GM19467 (cell line): ENCODE measurements at regions not wholly inside any gene's neighbourhood (a gene's known extent, or its start where the extent isn't known, plus 50 kb on each side); places are given as distances from the start of the nearest gene placed in this dataset.
"Not testable (repeated sequence)": the region's sequence is repeated elsewhere in the genome, so short reads cannot be mapped to it uniquely, and the experiment has no call there.

Source experiments
- ATAC-seq: cut with Tn5 transposase; IDR thresholded peaks from one replicate; pipeline ENCODE4 v1.9.1; 2021; ENCODE audit warnings: mild to moderate bottlenecking, moderate library complexity; ENCODE audit not compliant: unreplicated experiment

GRCh38 chr20:47980336-47981177 lies 195.3 kb upstream of the SULF2 start:
- no peak for ATAC-seq

GRCh38 chr20:47979361-47980095 lies 194.2 kb upstream of the SULF2 start:
- ATAC-seq: not testable (repeated sequence)

- ATAC-seq: not testable (repeated sequence)
Measured at GRCh38 chr20:47978428-47979120, 193.3 kb upstream of the SULF2 start.

- not testable (repeated sequence) for ATAC-seq
Measured at GRCh38 chr20:47977789-47978252, 192.5 kb upstream of the SULF2 start.

- not testable (repeated sequence) for ATAC-seq
Measured at GRCh38 chr20:47977017-47977788, 191.9 kb upstream of the SULF2 start.

GRCh38 chr20:47974234-47974878 lies 189.1 kb upstream of the SULF2 start:
- no peak for ATAC-seq

GRCh38 chr20:47973519-47974233 lies 188.4 kb upstream of the SULF2 start:
- ATAC-seq: no peak

- ATAC-seq: no peak
Measured at GRCh38 chr20:47972916-47973309, 187.6 kb upstream of the SULF2 start.

GRCh38 chr20:47972297-47972915 lies 187.1 kb upstream of the SULF2 start:
- not testable (repeated sequence) for ATAC-seq

- ATAC-seq: no peak
Measured at GRCh38 chr20:47971058-47971791, 185.9 kb upstream of the SULF2 start.

GRCh38 chr20:47970282-47970903 lies 185.1 kb upstream of the SULF2 start:
- ATAC-seq: no peak

GRCh38 chr20:47969426-47969825 lies 184.1 kb upstream of the SULF2 start:
- no peak for ATAC-seq

GRCh38 chr20:47968541-47969310 lies 183.4 kb upstream of the SULF2 start:
- ATAC-seq: no peak

GRCh38 chr20:47964149-47964548 lies 178.9 kb upstream of the SULF2 start:
- no peak for ATAC-seq

GRCh38 chr20:47963022-47963421 lies 177.7 kb upstream of the SULF2 start:
- no peak for ATAC-seq

- ATAC-seq: no peak
Measured at GRCh38 chr20:47962286-47962963, 177.1 kb upstream of the SULF2 start.
